Mammary epithelial cell (primary cell): ENCODE measurements at regions not wholly inside any gene's neighbourhood (a gene's known extent, or its start where the extent isn't known, plus 50 kb on each side); places are given as distances from the start of the nearest gene placed in this dataset.

Experiments used
- EZH2 ChIP-seq: IDR thresholded peaks from 2 replicates; pipeline ENCODE4 v1.6.1; 2012; ENCODE audit warnings: low read length, inconsistent platforms, borderline replicate concordance
- TF ChIP-seq, protein P1 (sequence below), 2 donors: IDR thresholded peaks in 1 of 2; conservative IDR thresholded peaks in 1 of 2; 2 replicates each; pipeline ENCODE4 v1.5.1; 2011 to 2012; ENCODE audit warnings: inconsistent platforms in 2 of 2, low read length in 2 of 2, mild to moderate bottlenecking in 2 of 2, control low read depth in 1 of 2, low read depth in 1 of 2; ENCODE audit not compliant: insufficient read depth in 1 of 2; ENCODE audit errors: extremely low read depth in 1 of 2

DNA sequence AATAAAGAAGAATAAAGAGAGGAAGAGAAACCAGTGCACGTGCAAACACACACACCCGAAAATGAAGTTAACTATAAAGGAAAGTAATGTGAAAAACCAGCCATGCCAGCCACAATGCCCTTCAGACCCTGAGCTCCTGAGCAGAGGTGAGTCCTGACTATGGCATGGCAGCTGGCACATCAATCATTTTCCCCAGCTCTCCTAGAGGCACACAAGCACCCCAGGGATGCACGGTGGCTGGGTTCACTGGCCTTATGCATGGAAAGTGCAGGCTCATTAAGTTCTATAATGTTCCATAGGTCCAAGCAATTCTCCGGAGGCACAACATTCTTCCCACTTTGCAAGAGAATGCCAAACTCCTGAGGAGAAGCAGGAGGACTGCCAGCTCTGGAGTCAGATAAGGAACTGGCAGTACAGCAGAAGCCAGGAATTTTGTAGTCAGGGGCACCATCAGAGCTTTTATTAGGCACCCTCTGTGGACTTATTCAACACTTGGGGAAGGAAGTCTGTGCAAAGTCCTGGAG, 175.0 kb upstream of the PRDM1 start:
- TF ChIP-seq, protein P1, sequence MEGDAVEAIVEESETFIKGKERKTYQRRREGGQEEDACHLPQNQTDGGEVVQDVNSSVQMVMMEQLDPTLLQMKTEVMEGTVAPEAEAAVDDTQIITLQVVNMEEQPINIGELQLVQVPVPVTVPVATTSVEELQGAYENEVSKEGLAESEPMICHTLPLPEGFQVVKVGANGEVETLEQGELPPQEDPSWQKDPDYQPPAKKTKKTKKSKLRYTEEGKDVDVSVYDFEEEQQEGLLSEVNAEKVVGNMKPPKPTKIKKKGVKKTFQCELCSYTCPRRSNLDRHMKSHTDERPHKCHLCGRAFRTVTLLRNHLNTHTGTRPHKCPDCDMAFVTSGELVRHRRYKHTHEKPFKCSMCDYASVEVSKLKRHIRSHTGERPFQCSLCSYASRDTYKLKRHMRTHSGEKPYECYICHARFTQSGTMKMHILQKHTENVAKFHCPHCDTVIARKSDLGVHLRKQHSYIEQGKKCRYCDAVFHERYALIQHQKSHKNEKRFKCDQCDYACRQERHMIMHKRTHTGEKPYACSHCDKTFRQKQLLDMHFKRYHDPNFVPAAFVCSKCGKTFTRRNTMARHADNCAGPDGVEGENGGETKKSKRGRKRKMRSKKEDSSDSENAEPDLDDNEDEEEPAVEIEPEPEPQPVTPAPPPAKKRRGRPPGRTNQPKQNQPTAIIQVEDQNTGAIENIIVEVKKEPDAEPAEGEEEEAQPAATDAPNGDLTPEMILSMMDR (conservative IDR thresholded peaks at IDR 0.05 in 1 of 2, IDR thresholded peaks at IDR 0.05 in 1 of 2; ENCODE audit: extremely low read depth in 1 of 2, insufficient read depth in 1 of 2, low read depth in 1 of 2, low read length in 2 of 2): no peak
- TF ChIP-seq EZH2: no peak
